ENCODE measurements at regions not wholly inside any gene's neighbourhood (a gene's known extent, or its start where the extent isn't known, plus 50 kb on each side); places are given as distances from the start of the nearest gene placed in this dataset.

- no peak for TF ChIP-seq CTCF (IDR thresholded peaks at IDR 0.05)
- no peak for TF ChIP-seq POLR2A (IDR thresholded peaks at IDR 0.05)
These were observed 305.1 kb downstream of the LTN1 start for GRCh38 chr21:28687586-28687985.
